GM12878 (cell line): ENCODE measurements at regions not wholly inside any gene's neighbourhood (a gene's known extent, or its start where the extent isn't known, plus 50 kb on each side); places are given as distances from the start of the nearest gene placed in this dataset.

Experiments used
- ATAC-seq: fragments of 200-7000 bp; cut with Tn5 transposase; 3 replicates; pipeline ENCODE4 v1.9.1; 2020; ENCODE audit warnings: mild to moderate bottlenecking, moderate library complexity
- BruUV-seq: library from RNA; stranded (reverse); fragments of 400-500 nt; replicated peaks from 2 replicates; lab custom pipeline; 2021; lab: Mats Ljungman, UMichigan
- CTCF ChIA-PET: fragments of 300-600 bp; sonication (Branson Sonifier 250); formaldehyde crosslinking; extraction: SDS; loops from one replicate; lab custom pipeline; 2021; ENCODE audit warnings: inconsistent platforms; lab: Yijun Ruan, JAX
- POLR2A ChIA-PET: fragments of 350-600 bp; formaldehyde crosslinking; extraction: SDS; loops from one replicate; lab custom pipeline; 2021; ENCODE audit warnings: inconsistent platforms; lab: Charles Lee
- RAD21 ChIA-PET: fragments of 300-600 bp; sonication (Branson Sonifier 250); formaldehyde crosslinking; loops from one replicate; lab custom pipeline; 2023; ENCODE audit warnings: antibody characterized with exemption; ENCODE audit not compliant: unreplicated experiment; lab: Charles Lee
- SMC1A ChIA-PET: fragments of 300-600 bp; sonication (Branson Sonifier 250); formaldehyde crosslinking; loops from one replicate; lab custom pipeline; 2023; ENCODE audit not compliant: unreplicated experiment, uncharacterized antibody; lab: Charles Lee
- DNase-seq: peaks from one replicate; pipeline ENCODE4 v3.0.0-alpha.2; 2011; ENCODE audit warnings: low read depth, low spot score
- FAIRE-seq: peaks from 3 replicates; lab custom pipeline; 2011; peaks lifted over from hg19 to GRCh38; lab: Jason Lieb, UNC
- H2AFZ ChIP-seq: 2 replicates; pipeline ENCODE4 v1.6.0; 2011; ENCODE audit warnings: low read depth, low read length, control low read depth; ENCODE audit not compliant: control insufficient read depth
- H3K27ac ChIP-seq: 2 replicates; pipeline ENCODE4 v1.5.1; 2011; ENCODE audit warnings: control low read depth; ENCODE audit not compliant: control insufficient read depth, insufficient read depth
- H3K27me3 ChIP-seq, 2 experiments: replicated peaks in 1 of 2; 2 replicates each; pipeline versions ENCODE4 v1.6.0 to v1.6.1; 2011; ENCODE audit warnings: low read length in 1 of 2; ENCODE audit not compliant: control insufficient read depth in 2 of 2, insufficient read depth in 2 of 2
- H3K36me3 ChIP-seq, 2 experiments: 2 replicates each; pipeline ENCODE4 v1.5.1; 2011; ENCODE audit warnings: low read length in 1 of 2; ENCODE audit not compliant: control insufficient read depth in 2 of 2, insufficient read depth in 2 of 2
- H3K4me1 ChIP-seq: 2 replicates; pipeline ENCODE4 v1.6.1; 2011; ENCODE audit warnings: mild to moderate bottlenecking, low read length, moderate library complexity, mixed read lengths; ENCODE audit not compliant: control insufficient read depth, insufficient read depth
- H3K4me2 ChIP-seq: 2 replicates; pipeline ENCODE4 v1.6.0; 2011; ENCODE audit warnings: control low read depth; ENCODE audit not compliant: control insufficient read depth, insufficient read depth
- H3K4me3 ChIP-seq: fragments of 200-600 bp; sonication (generic); 2 replicates; pipeline ENCODE4 v1.5.1; 2016
- H3K79me2 ChIP-seq: 2 replicates; pipeline ENCODE4 v1.6.0; 2011; ENCODE audit warnings: low read length; ENCODE audit not compliant: control insufficient read depth, insufficient read depth
- H3K9ac ChIP-seq: 2 replicates; pipeline ENCODE4 v1.8.0; 2011; ENCODE audit warnings: low read length, control low read depth, mixed read lengths; ENCODE audit not compliant: control insufficient read depth, insufficient read depth
- H3K9me3 ChIP-seq: replicated peaks from 3 replicates; pipeline ENCODE4 v1.5.1; 2011; ENCODE audit warnings: mild to moderate bottlenecking, low read length; ENCODE audit not compliant: control insufficient read depth, insufficient read depth
- H4K20me1 ChIP-seq: 2 replicates; pipeline ENCODE4 v1.6.0; 2011; ENCODE audit not compliant: control insufficient read depth, insufficient read depth
- ATF3 ChIP-seq: IDR thresholded peaks from 2 replicates; pipeline ENCODE4 v1.6.1; 2011; ENCODE audit warnings: low read depth, mild to moderate bottlenecking, low read length, moderate library complexity, borderline replicate concordance; ENCODE audit errors: extremely low read depth
- BACH1 ChIP-seq: fragments of 450-650 bp; IDR thresholded peaks from 2 replicates; pipeline ENCODE4 v1.6.1; 2017; ENCODE audit warnings: mild to moderate bottlenecking, borderline replicate concordance
- BCL3 ChIP-seq: IDR thresholded peaks from 2 replicates; pipeline ENCODE4 v1.6.1; 2011; ENCODE audit warnings: borderline replicate concordance, low read depth, mild to moderate bottlenecking, moderate library complexity, low read length; ENCODE audit not compliant: insufficient read depth, poor library complexity, severe bottlenecking
- EED ChIP-seq: sonication (generic); IDR thresholded peaks from 2 replicates; pipeline ENCODE4 v1.6.1; 2016; ENCODE audit warnings: antibody characterized with exemption, low read depth
- FOXK2 ChIP-seq: fragments of 450-650 bp; IDR thresholded peaks from 2 replicates; pipeline ENCODE4 v1.6.1; 2017; ENCODE audit warnings: mild to moderate bottlenecking, moderate library complexity
- HSF1 ChIP-seq: fragments of 150-350 bp; IDR thresholded peaks from 2 replicates; pipeline ENCODE4 v1.6.1; 2014; ENCODE audit warnings: mild to moderate bottlenecking, low read depth, low read length
- KAT2A ChIP-seq: conservative IDR thresholded peaks from 2 replicates; pipeline ENCODE4 v1.6.1; 2011; ENCODE audit warnings: low read depth, low read length; ENCODE audit not compliant: control insufficient read depth
- MYC ChIP-seq: IDR thresholded peaks from 2 replicates; pipeline ENCODE4 v1.6.1; 2011; ENCODE audit warnings: mild to moderate bottlenecking, low read length, moderate library complexity, inconsistent platforms; ENCODE audit not compliant: insufficient read depth, insufficient replicate concordance, insufficient read length, severe bottlenecking
- NFIC ChIP-seq: IDR thresholded peaks from 2 replicates; pipeline ENCODE4 v1.6.1; 2012; ENCODE audit warnings: low read depth, mild to moderate bottlenecking, inconsistent platforms, low read length, moderate library complexity
- NFYB ChIP-seq: IDR thresholded peaks from 2 replicates; pipeline ENCODE4 v1.6.1; 2011; ENCODE audit warnings: low read depth, mild to moderate bottlenecking, low read length, improper control_type of control experiment, moderate library complexity; ENCODE audit not compliant: insufficient read depth
- NR2C1 ChIP-seq: fragments of 450-650 bp; IDR thresholded peaks from 2 replicates; pipeline ENCODE4 v1.6.1; 2017; ENCODE audit warnings: antibody characterized with exemption, mild to moderate bottlenecking, moderate library complexity
- NR2F1 ChIP-seq: fragments of 450-650 bp; conservative IDR thresholded peaks from 2 replicates; pipeline ENCODE4 v1.6.1; 2017; ENCODE audit warnings: mild to moderate bottlenecking
- POLR2AphosphoS5 ChIP-seq: IDR thresholded peaks from 2 replicates; pipeline ENCODE4 v1.6.1; 2011; ENCODE audit warnings: mild to moderate bottlenecking, low read length, inconsistent platforms
- SMAD1 ChIP-seq: fragments of 450-650 bp; IDR thresholded peaks from 2 replicates; pipeline ENCODE4 v1.6.1; 2018; ENCODE audit warnings: mild to moderate bottlenecking, low read depth; ENCODE audit not compliant: partially characterized antibody
- SP1 ChIP-seq: IDR thresholded peaks from one replicate; pipeline ENCODE4 v1.6.1; 2011; ENCODE audit warnings: low read depth, low read length
- TAF1 ChIP-seq: IDR thresholded peaks from 2 replicates; pipeline ENCODE4 v1.6.1; 2011; ENCODE audit warnings: mild to moderate bottlenecking, low read depth, low read length, borderline replicate concordance
- TCF7 ChIP-seq: IDR thresholded peaks from 2 replicates; pipeline ENCODE4 v1.6.1; 2014; ENCODE audit warnings: antibody characterized with exemption, borderline replicate concordance
- WGBS: methylation state at CpG from one replicate; pipeline ENCODE4 v1.1.6; 2016; ENCODE audit warnings: low lambda C conversion rate; ENCODE audit not compliant: insufficient replicate concordance, insufficient coverage; ENCODE audit errors: missing lambda C conversion rate; 5-methylcytosine and 5-hydroxymethylcytosine counted together
- in situ Hi-C: fragments of 300-500 bp; cut with MboI; formaldehyde crosslinking; loops from 9 replicates; pipeline ENCODE4 v1.14.3; 2018; ENCODE audit warnings: mixed read lengths
- intact Hi-C: fragments of 100-400 bp; cut with micrococcal nuclease; formaldehyde crosslinking; loops from one replicate; pipeline ENCODE4 v1.14.2; 2022; ENCODE audit not compliant: unreplicated experiment

GRCh38 chr13:47076500-47076899, 179.6 kb upstream of the HTR2A start:
- WGBS, result 23% methylated on average over 2 of the region's 2 CpGs
- Histone ChIP-seq H3K4me3 (no peak overlapping the region), H3K9me3 (no peaks in the 10 kb centered on the region; the same call in 1 of the 3 replicates), H4K20me1 (no peaks in the 10 kb centered on the region), H3K4me1 (no peaks in the 10 kb centered on the region), H2AFZ (no peak overlapping the region), H3K36me3 (no peaks in the 10 kb centered on the region), H3K4me2 (no peak overlapping the region), H3K27ac (no peak overlapping the region), H3K79me2 (no peaks in the 10 kb centered on the region), H3K27me3 (no peaks in the 10 kb centered on the region), H3K9ac (no peak overlapping the region)
- BruUV-seq, result no TSS peak
- ChIA-PET RAD21 (no interaction called here), CTCF (no interaction called here), SMC1A (no interaction called here), POLR2A (no interaction called here)
- FAIRE-seq (no peak), ATAC-seq (no peak), DNase-seq (no peak)
- in situ Hi-C loops, result no loop called here
- intact Hi-C loops, result no loop called here
- TF ChIP-seq TAF1 (no peak), NR2C1 (no peak), FOXK2 (no peak), HSF1 (no peak), SP1 (no peak), NFYB (no peak), POLR2AphosphoS5 (no peak), MYC (no peak), NR2F1 (no peak), EED (no peak), BACH1 (no peak), KAT2A (no peak), ATF3 (no peak), BCL3 (no peak), SMAD1 (no peak), NFIC (no peak), TCF7 (no peak)
